ENCODE measurements at regions not wholly inside any gene's neighbourhood (a gene's known extent, or its start where the extent isn't known, plus 50 kb on each side); places are given as distances from the start of the nearest gene placed in this dataset.
"Not testable (repeated sequence)": the region's sequence is repeated elsewhere in the genome, so short reads cannot be mapped to it uniquely, and the experiment has no call there.

DNA sequence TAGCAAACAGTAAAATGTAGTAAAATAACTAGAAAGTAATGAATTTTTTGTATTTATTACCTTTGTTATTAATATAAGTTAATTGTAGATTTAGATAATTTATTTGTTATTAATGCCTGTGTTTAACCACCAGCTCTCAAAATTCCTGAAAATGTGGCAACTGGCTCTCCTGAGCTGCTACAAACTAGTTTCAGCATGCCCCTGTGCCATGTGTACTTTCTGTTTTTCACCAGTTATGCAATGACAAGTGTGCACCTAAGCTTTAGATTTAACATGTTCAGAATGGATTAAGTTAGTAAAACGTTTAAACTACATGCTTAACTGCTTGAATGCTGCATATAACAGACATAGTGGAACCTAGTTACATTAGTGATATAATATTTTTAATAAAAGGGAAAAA lies 88.1 kb downstream of the POSTN start:
- no peak for DNase-seq (ENCODE audit: low spot score)
- intact Hi-C loops (cut with DNase I) = no loop called here

DNA sequence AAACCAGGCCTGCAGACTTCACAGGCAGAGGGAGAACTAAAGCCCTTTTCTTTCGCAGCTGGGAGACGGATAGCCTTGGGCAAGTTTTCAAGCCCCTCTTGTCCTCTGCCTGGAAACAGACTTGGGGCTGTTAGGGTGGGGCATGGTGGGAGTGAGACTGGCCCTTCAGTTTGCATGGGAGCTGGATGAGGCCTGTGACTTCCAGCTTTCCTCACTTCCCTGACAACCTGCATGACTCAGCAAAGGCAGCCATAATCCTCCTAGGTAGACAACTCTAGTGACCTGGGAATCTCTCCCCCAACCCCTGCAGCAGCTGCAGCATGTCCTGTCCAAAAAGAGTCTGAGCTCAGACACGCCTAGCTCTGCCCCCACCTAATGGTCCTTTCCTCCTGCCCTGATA lies 93.0 kb downstream of the POSTN start:
- DNase-seq (ENCODE audit: low spot score) = no peak
- intact Hi-C loops (cut with DNase I) = no loop called here

- intact Hi-C loops (cut with DNase I) = no loop called here
- no peak for DNase-seq (ENCODE audit: low spot score)
Observed at GRCh38 chr13:37504251-37504650, 94.3 kb downstream of the POSTN start.

GRCh38 chr13:37503287-37503686 lies 95.3 kb downstream of the POSTN start:
- intact Hi-C loops (cut with DNase I) = no loop called here
- DNase-seq (ENCODE audit: low spot score) = no peak

- intact Hi-C loops (cut with DNase I); DNase-seq (ENCODE audit: low spot score): not testable (repeated sequence)
Observed at GRCh38 chr13:37502303-37502993, 96.1 kb downstream of the POSTN start.

DNA sequence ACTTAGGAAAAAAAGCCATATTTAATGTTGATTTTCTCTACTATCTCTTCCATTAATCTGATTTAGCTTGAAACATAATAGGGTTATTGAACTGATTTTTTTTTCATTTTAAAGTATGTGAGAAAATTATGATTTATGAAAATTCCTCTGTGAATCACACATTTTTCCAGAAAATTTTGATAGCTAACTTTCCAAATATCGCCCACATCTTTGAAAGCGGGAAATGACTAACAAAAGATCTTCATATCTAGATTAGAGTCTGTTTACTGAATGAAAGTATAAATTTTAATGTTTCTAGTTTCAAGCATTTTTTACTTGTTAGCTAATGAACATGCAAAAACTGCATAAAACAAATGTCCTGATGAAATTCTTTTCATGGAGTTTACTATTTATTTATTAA lies 97.4 kb downstream of the POSTN start:
- no peak for DNase-seq (ENCODE audit: low spot score)
- intact Hi-C loops (cut with DNase I) = no loop called here

DNA sequence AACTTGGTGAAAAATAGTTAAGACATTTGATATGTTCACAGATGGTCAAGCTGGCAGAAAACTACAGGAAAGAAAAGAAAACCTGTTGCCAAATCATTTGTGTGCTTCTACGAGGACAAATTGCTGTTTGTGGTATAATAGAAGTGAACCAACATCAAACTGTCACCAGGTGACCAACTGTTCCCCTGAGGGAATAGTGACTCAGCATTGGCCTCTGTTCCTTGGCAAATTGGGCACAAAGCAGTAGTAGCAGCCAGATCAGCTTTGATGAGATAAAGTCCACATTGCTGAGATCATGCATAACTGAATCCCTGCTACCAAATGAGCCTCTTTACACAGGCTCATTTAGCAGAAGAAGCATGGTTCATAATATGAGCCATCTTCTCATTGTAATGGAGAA lies 103.5 kb downstream of the POSTN start:
- intact Hi-C loops (cut with DNase I) = no loop called here
- no peak for DNase-seq (ENCODE audit: low spot score)

GRCh38 chr13:37493775-37494174 lies 104.8 kb downstream of the POSTN start:
- intact Hi-C loops (cut with DNase I) = no loop called here
- no peak for DNase-seq (ENCODE audit: low spot score)

DNA sequence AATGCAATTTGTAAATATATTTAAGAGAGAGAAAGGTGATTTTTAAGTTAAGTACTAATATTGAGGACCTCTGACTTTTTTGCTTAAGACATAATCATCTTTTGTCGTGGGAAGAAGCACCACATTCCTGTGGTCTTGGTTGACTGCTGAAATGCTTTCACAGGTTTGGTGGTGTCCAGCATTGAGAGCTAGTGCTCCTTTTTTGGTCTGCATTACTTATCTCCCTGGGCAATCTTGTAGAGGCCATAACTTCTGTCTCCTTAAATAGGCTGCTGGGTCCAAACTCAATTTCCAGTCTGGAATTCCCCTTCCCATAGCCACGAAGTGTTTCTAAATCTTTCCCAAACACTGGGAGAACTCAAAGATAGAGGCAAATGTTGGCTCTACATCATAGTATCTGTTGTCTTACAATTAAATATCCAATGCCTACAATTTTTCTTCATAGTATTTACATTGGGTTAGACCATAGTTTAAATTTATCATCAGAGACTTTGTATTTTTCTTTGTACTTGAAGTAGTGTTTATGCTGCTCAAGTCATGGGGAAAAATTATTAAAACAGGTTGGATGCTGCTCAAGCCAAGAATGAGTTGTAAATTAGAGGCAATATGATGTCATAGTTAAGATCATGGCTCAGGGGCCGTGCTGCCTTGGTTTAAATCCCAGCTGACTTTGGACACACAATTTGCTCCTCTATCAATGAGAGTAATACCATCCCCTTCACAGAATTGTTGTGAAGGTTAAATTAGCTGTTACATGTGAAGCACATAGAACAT lies 105.6 kb downstream of the POSTN start:
- DNase-seq (ENCODE audit: low spot score) = no peak
- intact Hi-C loops (cut with DNase I) = no loop called here

- no peak for DNase-seq (ENCODE audit: low spot score)
- intact Hi-C loops (cut with DNase I) = no loop called here
Observed at GRCh38 chr13:37492075-37492474, 106.5 kb downstream of the POSTN start.

DNA sequence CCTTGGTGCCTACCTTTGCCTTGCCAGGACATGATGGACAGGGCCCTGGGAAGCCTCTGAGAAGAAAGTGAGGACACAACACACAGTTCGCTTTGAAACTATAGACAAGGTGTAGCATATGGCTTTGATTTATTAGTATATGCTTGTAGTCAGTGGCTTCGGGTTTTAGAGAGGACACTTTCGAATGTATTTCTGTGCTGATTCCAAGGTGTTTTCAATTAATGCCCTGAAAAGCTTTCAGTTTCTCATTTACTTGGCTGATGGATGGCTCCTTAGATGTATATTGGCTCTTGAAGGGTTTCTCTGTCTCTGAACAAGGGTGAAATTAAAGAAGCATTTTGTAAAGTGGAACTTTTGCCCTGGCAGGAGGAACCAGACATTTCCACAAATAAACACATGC lies 106.9 kb downstream of the POSTN start:
- intact Hi-C loops (cut with DNase I) = no loop called here
- no peak for DNase-seq (ENCODE audit: low spot score)

GRCh38 chr13:37490176-37490779 lies 108.3 kb downstream of the POSTN start:
- intact Hi-C loops (cut with DNase I) = no loop called here
- DNase-seq (ENCODE audit: low spot score) = no peak

- intact Hi-C loops (cut with DNase I) = no loop called here
- DNase-seq (ENCODE audit: low spot score) = no peak
Observed at GRCh38 chr13:37488726-37489125, 109.8 kb downstream of the POSTN start.

- DNase-seq (ENCODE audit: low spot score) = no peak
Observed at GRCh38 chr13:37486171-37486681, 112.3 kb downstream of the POSTN start.

GRCh38 chr13:37485756-37486155 lies 112.8 kb downstream of the POSTN start:
- no peak for DNase-seq (ENCODE audit: low spot score)
- intact Hi-C loops (cut with DNase I) = no loop called here

More at GRCh38 chr13:37486171-37486681, 112.3 kb downstream of the POSTN start:
- intact Hi-C loops (cut with DNase I) = no loop called here

GRCh38 chr13:37484056-37484455 lies 114.5 kb downstream of the POSTN start:
- intact Hi-C loops (cut with DNase I) = no loop called here
- no peak for DNase-seq (ENCODE audit: low spot score)

DNA sequence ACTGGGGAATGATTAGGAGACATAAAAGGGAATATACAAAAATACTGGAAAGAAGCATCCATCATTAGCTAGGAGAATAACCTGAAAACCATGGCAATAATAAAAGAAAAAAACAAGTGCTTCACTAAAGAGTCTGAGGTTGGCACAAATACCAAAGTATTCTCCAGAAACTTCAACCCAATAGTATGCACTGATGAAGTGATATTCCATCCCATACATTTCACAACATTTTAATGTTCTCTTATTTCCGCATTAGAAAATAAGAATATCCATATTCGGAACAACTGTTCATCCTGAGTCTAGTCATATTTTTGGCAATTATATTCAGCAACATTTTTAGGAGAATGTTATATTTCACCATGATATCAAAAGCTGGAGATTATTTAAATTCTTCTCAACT lies 116.2 kb downstream of the POSTN start:
- intact Hi-C loops (cut with DNase I) = no loop called here
- DNase-seq (ENCODE audit: low spot score) = no peak

GRCh38 chr13:37481885-37482227 lies 116.7 kb downstream of the POSTN start:
- DNase-seq (ENCODE audit: low spot score) = no peak
- intact Hi-C loops (cut with DNase I) = no loop called here

- no peak for DNase-seq (ENCODE audit: low spot score)
- intact Hi-C loops (cut with DNase I) = no loop called here
Observed at GRCh38 chr13:37481011-37481884, 117.3 kb downstream of the POSTN start.

- intact Hi-C loops (cut with DNase I) = no loop called here
- DNase-seq (ENCODE audit: low spot score) = no peak
Observed at GRCh38 chr13:37479916-37480315, 118.7 kb downstream of the POSTN start.
